HG03575 (cell line): ENCODE measurements at regions not wholly inside any gene's neighbourhood (a gene's known extent, or its start where the extent isn't known, plus 50 kb on each side); places are given as distances from the start of the nearest gene placed in this dataset.

Experiments used
- ATAC-seq: cut with Tn5 transposase; IDR thresholded peaks from one replicate; pipeline ENCODE4 v1.9.1; 2021; ENCODE audit not compliant: unreplicated experiment, insufficient number of reproducible peaks, low FRiP score; ENCODE audit errors: extremely low read depth

- no peak for ATAC-seq
Measured at GRCh38 chr14:98074111-98074510, 1197.9 kb downstream of the BCL11B start.

- ATAC-seq, result no peak
Measured at GRCh38 chr14:98077176-98077575, 1194.8 kb downstream of the BCL11B start.

GRCh38 chr14:98082833-98083232, 1189.2 kb downstream of the BCL11B start:
- no peak for ATAC-seq

GRCh38 chr14:98085751-98086150, 1186.2 kb downstream of the BCL11B start:
- ATAC-seq, result no peak

GRCh38 chr14:98093111-98093510, 1178.9 kb downstream of the BCL11B start:
- ATAC-seq, result no peak

GRCh38 chr14:98099527-98099926, 1172.5 kb downstream of the BCL11B start:
- no peak for ATAC-seq

- ATAC-seq, result no peak
Measured at GRCh38 chr14:98101323-98101722, 1170.7 kb downstream of the BCL11B start.

GRCh38 chr14:98103705-98104104, 1168.3 kb downstream of the BCL11B start:
- ATAC-seq, result no peak

GRCh38 chr14:98109326-98109725, 1162.7 kb downstream of the BCL11B start:
- ATAC-seq, result no peak

GRCh38 chr14:98112194-98112780, 1159.7 kb downstream of the BCL11B start:
- no peak for ATAC-seq

- ATAC-seq, result no peak
Measured at GRCh38 chr14:98114122-98114895, 1157.7 kb downstream of the BCL11B start.

- no peak for ATAC-seq
Measured at GRCh38 chr14:98114946-98115345, 1157.1 kb downstream of the BCL11B start.

- ATAC-seq, result no peak
Measured at GRCh38 chr14:98118749-98119148, 1153.2 kb downstream of the BCL11B start.

- ATAC-seq, result no peak
Measured at GRCh38 chr14:98119739-98120138, 1152.3 kb downstream of the BCL11B start.

GRCh38 chr14:98120831-98121464, 1151.0 kb downstream of the BCL11B start:
- no peak for ATAC-seq

- ATAC-seq, result no peak
Measured at GRCh38 chr14:98122527-98122926, 1149.5 kb downstream of the BCL11B start.

GRCh38 chr14:98130691-98131090, 1141.3 kb downstream of the BCL11B start:
- no peak for ATAC-seq

- ATAC-seq, result no peak
Measured at GRCh38 chr14:98131406-98131805, 1140.6 kb downstream of the BCL11B start.

GRCh38 chr14:98133806-98134205, 1138.2 kb downstream of the BCL11B start:
- ATAC-seq, result no peak
